ENCODE measurements at regions not wholly inside any gene's neighbourhood (a gene's known extent, or its start where the extent isn't known, plus 50 kb on each side); places are given as distances from the start of the nearest gene placed in this dataset.

GRCh38 chr14:40273417-40273816 is 841.2 kb upstream of the FBXO33 start:
- no peak for DNase-seq (ENCODE audit: low read depth)
- H3K4me3 ChIP-seq (ENCODE audit: low read depth, low read length): no peak overlapping the region
- H3K36me3 ChIP-seq (ENCODE audit: control insufficient read depth, insufficient read depth, low read length): no peaks in the 10 kb centered on the region
- no peaks in the 10 kb centered on the region for H3K27me3 ChIP-seq (ENCODE audit: control insufficient read depth, insufficient read depth, low read length)
- no peak for TF ChIP-seq CTCF (IDR thresholded peaks at IDR 0.05; ENCODE audit: insufficient read depth, low read length, poor library complexity, severe bottlenecking)

GRCh38 chr14:40271480-40271879 is 839.2 kb upstream of the FBXO33 start:
- TF ChIP-seq CTCF (IDR thresholded peaks at IDR 0.05; ENCODE audit: insufficient read depth, low read length, poor library complexity, severe bottlenecking): no peak
- Histone ChIP-seq H3K4me3 (ENCODE audit: low read depth, low read length) (no peak overlapping the region), H3K27me3 (ENCODE audit: control insufficient read depth, insufficient read depth, low read length) (no peaks in the 10 kb centered on the region), H3K36me3 (ENCODE audit: control insufficient read depth, insufficient read depth, low read length) (no peaks in the 10 kb centered on the region)
- no peak for DNase-seq (ENCODE audit: low read depth)

GRCh38 chr14:40269436-40269835 is 837.2 kb upstream of the FBXO33 start:
- DNase-seq (ENCODE audit: low read depth): no peak
- H3K27me3 ChIP-seq (ENCODE audit: control insufficient read depth, insufficient read depth, low read length): no peaks in the 10 kb centered on the region
- no peaks in the 10 kb centered on the region for H3K36me3 ChIP-seq (ENCODE audit: control insufficient read depth, insufficient read depth, low read length)
- H3K4me3 ChIP-seq (ENCODE audit: low read depth, low read length): no peak overlapping the region
- TF ChIP-seq CTCF (IDR thresholded peaks at IDR 0.05; ENCODE audit: insufficient read depth, low read length, poor library complexity, severe bottlenecking): no peak

GRCh38 chr14:40268236-40268635 is 836.0 kb upstream of the FBXO33 start:
- no peaks in the 10 kb centered on the region for H3K27me3 ChIP-seq (ENCODE audit: control insufficient read depth, insufficient read depth, low read length)
- no peaks in the 10 kb centered on the region for H3K36me3 ChIP-seq (ENCODE audit: control insufficient read depth, insufficient read depth, low read length)
- no peak for TF ChIP-seq CTCF (IDR thresholded peaks at IDR 0.05; ENCODE audit: insufficient read depth, low read length, poor library complexity, severe bottlenecking)
- H3K4me3 ChIP-seq (ENCODE audit: low read depth, low read length): no peak overlapping the region
- DNase-seq (ENCODE audit: low read depth): no peak

- Histone ChIP-seq H3K27me3 (ENCODE audit: control insufficient read depth, insufficient read depth, low read length) (no peaks in the 10 kb centered on the region), H3K36me3 (ENCODE audit: control insufficient read depth, insufficient read depth, low read length) (no peaks in the 10 kb centered on the region), H3K4me3 (ENCODE audit: low read depth, low read length) (no peak overlapping the region)
- DNase-seq (ENCODE audit: low read depth): no peak
- no peak for TF ChIP-seq CTCF (IDR thresholded peaks at IDR 0.05; ENCODE audit: insufficient read depth, low read length, poor library complexity, severe bottlenecking)
Observed at GRCh38 chr14:40265096-40265495, 832.9 kb upstream of the FBXO33 start.

- no peaks in the 10 kb centered on the region for H3K36me3 ChIP-seq (ENCODE audit: control insufficient read depth, insufficient read depth, low read length)
- DNase-seq (ENCODE audit: low read depth): no peak
- no peaks in the 10 kb centered on the region for H3K27me3 ChIP-seq (ENCODE audit: control insufficient read depth, insufficient read depth, low read length)
- H3K4me3 ChIP-seq (ENCODE audit: low read depth, low read length): no peak overlapping the region
- TF ChIP-seq CTCF (IDR thresholded peaks at IDR 0.05; ENCODE audit: insufficient read depth, low read length, poor library complexity, severe bottlenecking): peak; percentile 18
Observed at GRCh38 chr14:40252817-40253447, 820.7 kb upstream of the FBXO33 start.
